D341Med (cell line): ENCODE measurements at regions not wholly inside any gene's neighbourhood (a gene's known extent, or its start where the extent isn't known, plus 50 kb on each side); places are given as distances from the start of the nearest gene placed in this dataset.

Experiments
- DNase-seq: peaks from one replicate; pipeline ENCODE4 v3.0.0; 2012; ENCODE audit warnings: low spot score

DNA sequence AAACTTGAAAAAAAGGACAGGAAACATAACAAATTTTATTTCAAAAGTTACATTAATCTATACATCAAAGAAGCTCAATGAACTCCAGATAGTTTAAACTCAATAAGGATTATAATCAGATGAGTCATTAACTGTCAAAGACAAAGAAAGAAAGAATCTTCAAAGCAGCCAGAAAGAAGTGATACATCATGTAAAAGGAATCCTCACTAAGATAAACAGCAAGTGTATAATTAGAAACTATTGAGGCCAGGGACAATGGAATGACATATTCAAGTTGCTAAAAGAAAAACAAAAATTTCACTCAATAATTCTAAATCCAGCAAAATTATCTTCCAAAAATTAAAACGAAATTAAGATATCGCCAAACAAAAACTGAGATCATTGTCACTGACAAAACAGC lies 161.6 kb upstream of the NWD2 start:
- DNase-seq, result no peak

GRCh38 chr4:37095925-37096324 lies 148.6 kb upstream of the NWD2 start:
- no peak for DNase-seq

DNA sequence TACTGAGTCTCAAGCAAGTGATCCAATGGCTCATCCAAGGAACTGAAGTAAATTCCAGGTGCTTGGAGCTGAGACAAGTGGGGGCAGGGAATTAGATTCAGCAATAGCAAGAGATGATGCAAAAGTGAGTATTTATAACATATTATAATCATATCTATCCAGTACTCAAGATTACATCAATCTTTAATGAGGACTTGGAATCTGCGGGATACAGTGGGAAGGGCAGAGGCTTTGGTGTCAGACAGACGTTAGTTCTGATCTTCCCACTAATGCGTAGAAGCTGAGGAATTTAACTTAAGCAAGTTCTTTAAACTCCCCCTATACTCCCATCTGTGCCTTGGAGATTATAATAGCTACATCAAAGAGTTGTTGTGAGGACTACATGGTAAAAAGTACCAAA lies 143.4 kb upstream of the NWD2 start:
- DNase-seq, result no peak

- no peak for DNase-seq
These were observed 142.9 kb upstream of the NWD2 start for GRCh38 chr4:37101686-37102085.

DNA sequence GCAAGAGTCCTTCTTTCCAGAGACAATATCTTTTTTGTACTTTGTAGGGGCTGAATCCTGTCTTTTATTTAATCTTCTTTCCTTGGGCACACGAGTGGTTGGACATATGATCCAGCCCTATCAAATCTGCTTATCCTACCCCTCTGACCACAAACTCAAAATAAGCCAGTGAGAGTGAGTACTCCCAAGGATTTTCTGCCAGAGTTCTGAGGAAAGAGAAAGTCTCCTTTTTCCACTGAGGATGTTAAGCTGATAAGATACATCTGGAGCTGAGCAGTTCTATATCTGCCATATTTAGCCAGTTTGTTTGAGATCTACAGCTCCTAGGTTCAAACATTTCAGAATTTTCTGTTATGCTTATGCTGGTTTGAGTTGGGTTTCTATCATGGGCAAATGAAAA lies 134.8 kb upstream of the NWD2 start:
- no peak for DNase-seq

- DNase-seq, result no peak
These were observed 119.7 kb upstream of the NWD2 start for GRCh38 chr4:37124800-37125199.

DNA sequence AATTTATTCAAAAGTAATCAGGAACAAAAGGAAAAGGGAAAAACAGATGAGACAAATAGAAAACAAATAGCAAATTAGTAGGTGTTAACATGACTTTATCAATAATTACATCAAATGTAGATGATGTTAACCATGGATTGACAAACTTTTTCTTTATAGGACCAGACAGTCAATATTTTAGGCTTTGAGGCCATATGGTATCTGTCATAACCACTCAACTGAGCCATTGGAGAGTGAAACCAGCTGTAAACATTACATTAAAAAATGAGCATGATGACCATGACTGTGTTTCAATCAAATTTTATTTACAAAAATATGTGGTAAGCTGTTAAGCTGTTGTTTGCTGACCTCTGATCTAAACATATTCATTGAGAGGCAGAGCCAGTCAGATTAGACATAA lies 118.5 kb upstream of the NWD2 start:
- DNase-seq, result no peak

DNA sequence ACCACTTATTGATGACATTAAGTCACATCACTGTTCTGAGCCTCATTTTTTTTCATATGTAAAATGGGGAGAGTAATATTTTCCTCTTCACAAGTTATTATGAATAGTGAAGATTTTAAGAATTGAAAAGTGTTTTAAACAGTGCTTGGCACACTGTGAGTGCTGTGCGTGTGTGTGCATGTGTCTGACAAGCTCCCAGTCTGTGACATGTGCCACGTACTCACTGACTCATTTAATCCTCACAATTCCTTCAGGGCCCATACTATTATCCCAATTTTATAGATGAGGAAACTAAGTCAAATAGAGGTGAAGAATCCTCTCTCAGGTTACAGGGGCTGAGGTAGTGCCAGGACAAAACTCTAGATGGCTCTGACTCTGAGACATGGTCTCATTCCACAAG lies 114.1 kb upstream of the NWD2 start:
- no peak for DNase-seq

DNA sequence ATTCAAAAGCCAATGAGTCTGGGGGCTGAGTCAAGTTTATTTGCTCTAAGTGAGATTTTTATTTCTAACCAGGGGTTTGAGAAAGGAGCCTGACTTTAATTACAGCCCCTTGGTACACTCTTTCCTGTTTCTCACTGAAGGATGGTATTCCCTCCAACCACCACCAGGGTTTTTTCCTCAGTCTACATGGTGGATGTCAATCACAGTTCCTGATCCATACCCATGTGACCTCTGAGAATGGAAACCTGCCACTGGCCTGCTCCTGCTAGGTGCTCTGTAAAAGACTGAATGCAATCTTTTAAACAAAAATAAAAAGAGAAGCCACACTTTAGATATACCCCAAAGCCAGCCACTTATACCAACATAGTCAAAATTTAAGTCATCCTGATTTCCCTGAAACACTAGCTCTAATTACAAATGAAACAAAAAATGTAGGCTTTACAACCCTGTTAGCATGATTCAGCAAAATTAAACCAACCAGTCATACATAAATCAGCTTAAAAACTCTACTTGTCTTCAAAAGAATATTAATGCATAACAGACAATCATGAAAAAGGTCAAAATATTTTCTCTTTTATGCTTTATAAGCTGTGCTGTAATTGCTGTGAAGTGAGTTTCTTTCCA lies 112.1 kb upstream of the NWD2 start:
- DNase-seq, result no peak

GRCh38 chr4:37132975-37133360 lies 111.6 kb upstream of the NWD2 start:
- no peak for DNase-seq

GRCh38 chr4:37138019-37138653 lies 106.4 kb upstream of the NWD2 start:
- DNase-seq, result no peak

GRCh38 chr4:37138789-37139188 lies 105.8 kb upstream of the NWD2 start:
- no peak for DNase-seq

DNA sequence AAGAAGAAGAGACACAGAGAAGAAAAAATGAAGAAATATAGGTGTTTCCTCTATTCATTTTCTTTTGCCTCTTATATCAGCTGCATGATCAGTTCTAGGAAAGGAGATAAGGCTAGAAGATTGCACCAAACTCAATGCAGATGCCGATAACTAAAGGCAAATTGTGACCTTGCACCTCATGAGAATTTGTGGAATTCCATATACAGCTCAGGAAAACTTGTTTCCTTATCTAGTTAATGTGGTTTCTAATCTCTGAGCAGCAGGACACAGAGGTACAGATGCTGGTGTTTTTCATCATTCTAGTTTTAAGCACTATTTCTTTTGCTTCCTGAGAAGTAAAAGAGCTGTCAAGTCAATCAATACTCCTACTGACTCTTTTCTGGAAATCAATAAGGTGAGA lies 104.6 kb upstream of the NWD2 start:
- no peak for DNase-seq

DNA sequence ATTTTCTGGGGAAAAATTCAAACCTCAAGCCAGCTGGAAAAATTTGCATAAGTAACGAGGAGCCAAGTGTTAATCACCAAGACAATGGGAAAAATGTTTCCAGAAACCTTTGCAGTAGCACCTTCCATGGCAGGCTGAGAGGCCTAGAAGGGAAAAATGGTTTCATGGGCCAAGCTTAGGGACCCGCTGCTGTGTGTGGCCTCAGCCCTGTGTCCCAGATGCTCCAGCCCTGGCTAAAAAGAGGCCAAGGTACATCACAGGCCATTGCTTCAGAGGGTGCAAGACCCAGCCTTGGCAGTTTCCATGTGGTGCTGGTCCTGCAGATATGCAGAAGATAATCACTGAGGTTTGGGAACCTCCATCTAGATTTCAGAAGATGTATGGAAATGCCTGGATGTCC lies 98.3 kb upstream of the NWD2 start:
- no peak for DNase-seq

GRCh38 chr4:37157476-37158167 lies 86.9 kb upstream of the NWD2 start:
- no peak for DNase-seq

GRCh38 chr4:37160653-37161052 lies 83.9 kb upstream of the NWD2 start:
- DNase-seq, result no peak

DNA sequence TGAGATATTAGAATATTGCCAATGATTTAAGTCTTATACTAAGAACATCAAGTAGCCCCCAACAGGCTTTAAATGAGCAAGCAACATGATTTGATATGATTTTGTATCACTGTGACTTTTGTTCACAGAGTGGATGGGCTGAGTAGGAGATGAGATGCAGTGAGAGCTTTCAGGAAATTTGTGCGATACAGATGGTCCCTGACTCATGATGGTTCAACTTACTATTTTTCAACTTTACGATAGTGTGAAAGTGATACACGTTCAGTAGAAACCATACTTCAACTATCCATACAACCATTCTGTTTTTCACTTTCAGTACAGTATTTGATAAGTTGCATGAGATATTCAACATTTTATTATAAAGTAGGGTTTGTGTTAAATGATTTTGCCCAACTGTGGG lies 78.7 kb upstream of the NWD2 start:
- no peak for DNase-seq

- DNase-seq, result no peak
These were observed 74.6 kb upstream of the NWD2 start for GRCh38 chr4:37169956-37170355.

GRCh38 chr4:37188100-37188499 lies 56.4 kb upstream of the NWD2 start:
- no peak for DNase-seq
